Stomach (tissue), 4 donors: ENCODE measurements at regions not wholly inside any gene's neighbourhood (a gene's known extent, or its start where the extent isn't known, plus 50 kb on each side); places are given as distances from the start of the nearest gene placed in this dataset.
"Not testable (repeated sequence)": the region's sequence is repeated elsewhere in the genome, so short reads cannot be mapped to it uniquely, and the experiment has no call there.

Source experiments
- CTCF ChIP-seq, 7 experiments: fragments of 450-650 bp in 4 of 7; fragments of 200-600 bp in 3 of 7; sonication (generic) in 3 of 7; IDR thresholded peaks; one replicate each; pipeline ENCODE4 v1.5.1; 2016 to 2019; ENCODE audit warnings: antibody characterized with exemption in 7 of 7, control low read depth in 2 of 7, mild to moderate bottlenecking in 1 of 7
- POLR2A ChIP-seq, 4 donors: fragments of 450-650 bp; IDR thresholded peaks; one replicate each; pipeline ENCODE4 v1.6.1; 2016; ENCODE audit warnings: antibody characterized with exemption in 4 of 4, control low read depth in 2 of 4, mild to moderate bottlenecking in 1 of 4, moderate library complexity in 1 of 4

GRCh38 chr11:116324077-116324476 is 448.7 kb downstream of the BUD13 start:
- TF ChIP-seq CTCF, POLR2A (IDR thresholded peaks at IDR 0.05): not testable (repeated sequence)
